ENCODE measurements at regions not wholly inside any gene's neighbourhood (a gene's known extent, or its start where the extent isn't known, plus 50 kb on each side); places are given as distances from the start of the nearest gene placed in this dataset.

GRCh38 chr12:93256256-93256969 lies 121.3 kb upstream of the NUDT4 start:
- Histone ChIP-seq H3K4me3 (no peak overlapping the region), H3K9me2 (replicated peaks; ENCODE audit: insufficient read depth) (no peaks in the 10 kb centered on the region), H2AFZ (no peak overlapping the region), H3K27me3 (no peaks in the 10 kb centered on the region), H3K4me2 (no peak overlapping the region), H4K20me1 (ENCODE audit: insufficient read depth, poor library complexity, severe bottlenecking) (no peaks in the 10 kb centered on the region), H3K9me3 (ENCODE audit: low read depth) (peaks cover 13% of the 10 kb centered on the region), H3K27ac (no peak overlapping the region), H3K79me2 (no peaks in the 10 kb centered on the region), H3K36me3 (replicated peaks; ENCODE audit: insufficient read depth, low read depth) (no peaks in the 10 kb centered on the region), H3K4me1 (ENCODE audit: insufficient read depth) (no peaks in the 10 kb centered on the region)
- no peak for DNase-seq (ENCODE audit: low spot score)
- WGBS (ENCODE audit: low lambda C conversion rate, missing lambda C conversion rate): 85% methylated on average over 2 of the region's 2 CpGs
- TF ChIP-seq EZH2 (IDR thresholded peaks at IDR 0.05; ENCODE audit: borderline replicate concordance) (no peak), CTCF (IDR thresholded peaks at IDR 0.05; ENCODE audit: poor library complexity) (no peak), EZH2phosphoT487 (IDR thresholded peaks at IDR 0.05; ENCODE audit: low read depth, severe bottlenecking, unreplicated experiment) (no peak)

DNA sequence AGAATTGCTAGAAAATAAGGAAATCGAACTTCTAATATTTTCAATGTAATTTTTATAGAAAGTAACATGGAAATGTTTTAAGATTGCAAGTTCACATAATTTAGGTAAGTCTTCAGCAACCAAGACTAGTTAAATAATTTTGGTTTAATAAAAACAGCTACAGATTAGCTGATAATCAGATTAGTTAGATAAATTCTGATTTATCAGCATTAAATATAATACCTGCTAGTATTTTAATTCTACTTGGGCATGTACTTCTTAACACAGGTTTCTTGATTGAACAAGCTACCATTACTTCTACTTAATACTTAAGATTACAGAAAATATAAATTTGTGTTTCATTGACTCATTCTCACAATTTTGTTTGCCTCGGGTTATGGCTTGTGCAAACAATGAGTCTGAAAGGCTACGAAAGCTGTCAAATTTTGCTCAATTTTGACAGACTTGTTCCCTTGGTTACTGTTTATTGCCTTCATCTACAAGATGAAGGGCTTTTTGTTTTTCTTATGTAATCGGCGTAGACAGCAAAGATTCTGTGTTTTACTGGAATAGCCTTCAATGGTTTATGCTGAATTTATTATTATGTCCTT lies 116.1 kb upstream of the NUDT4 start:
- H3K9me3 ChIP-seq (ENCODE audit: low read depth): no peaks in the 10 kb centered on the region
- no peak overlapping the region for H3K4me2 ChIP-seq
- H4K20me1 ChIP-seq (ENCODE audit: insufficient read depth, poor library complexity, severe bottlenecking): no peaks in the 10 kb centered on the region
- no peaks in the 10 kb centered on the region for H3K4me1 ChIP-seq (ENCODE audit: insufficient read depth)
- no peaks in the 10 kb centered on the region for H3K9me2 ChIP-seq (replicated peaks; ENCODE audit: insufficient read depth)
- no peaks in the 10 kb centered on the region for H3K27me3 ChIP-seq
- no peak overlapping the region for H3K4me3 ChIP-seq
- H3K27ac ChIP-seq: no peak overlapping the region
- no peak overlapping the region for H2AFZ ChIP-seq
- TF ChIP-seq EZH2phosphoT487 (IDR thresholded peaks at IDR 0.05; ENCODE audit: low read depth, severe bottlenecking, unreplicated experiment) (no peak), CTCF (IDR thresholded peaks at IDR 0.05; ENCODE audit: poor library complexity) (no peak), EZH2 (IDR thresholded peaks at IDR 0.05; ENCODE audit: borderline replicate concordance) (no peak)
- H3K36me3 ChIP-seq (replicated peaks; ENCODE audit: insufficient read depth, low read depth): no peaks in the 10 kb centered on the region
- H3K79me2 ChIP-seq: no peaks in the 10 kb centered on the region
- DNase-seq (ENCODE audit: low spot score): no peak
- 76% methylated on average over 5 of the region's 5 CpGs for WGBS (ENCODE audit: low lambda C conversion rate, missing lambda C conversion rate)

DNA sequence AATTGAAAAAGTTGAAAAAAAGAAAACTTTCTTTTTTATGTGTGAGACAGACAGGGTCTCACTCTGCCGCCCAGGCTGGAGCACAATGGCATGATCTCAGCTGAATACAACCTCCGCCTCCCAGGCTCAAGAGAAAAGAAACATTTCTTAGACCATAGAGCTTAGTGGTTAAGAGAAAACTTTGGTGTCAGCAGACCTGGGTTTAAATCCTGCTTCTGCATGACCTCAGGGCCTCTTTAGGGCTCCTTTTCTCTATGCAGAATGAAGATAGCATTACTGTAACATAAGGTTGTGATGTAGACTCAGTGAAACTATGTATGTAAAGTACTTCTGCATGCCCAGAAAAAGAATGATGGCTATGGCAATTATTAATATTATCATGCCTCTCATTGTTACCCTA lies 104.7 kb upstream of the NUDT4 start:
- no peaks in the 10 kb centered on the region for H3K36me3 ChIP-seq (replicated peaks; ENCODE audit: insufficient read depth, low read depth)

More for the DNA sequence above, 104.7 kb upstream of the NUDT4 start:
- H3K79me2 ChIP-seq: no peaks in the 10 kb centered on the region
- no peak overlapping the region for H3K4me2 ChIP-seq
- no peak for TF ChIP-seq EZH2 (IDR thresholded peaks at IDR 0.05; ENCODE audit: borderline replicate concordance)
- no peak for TF ChIP-seq CTCF (IDR thresholded peaks at IDR 0.05; ENCODE audit: poor library complexity)
- TF ChIP-seq EZH2phosphoT487 (IDR thresholded peaks at IDR 0.05; ENCODE audit: low read depth, severe bottlenecking, unreplicated experiment): no peak
- WGBS (ENCODE audit: low lambda C conversion rate, missing lambda C conversion rate): 83% methylated on average over 2 of the region's 2 CpGs
- no peaks in the 10 kb centered on the region for H3K9me3 ChIP-seq (ENCODE audit: low read depth)
- H2AFZ ChIP-seq: no peak overlapping the region
- H3K4me3 ChIP-seq: no peak overlapping the region
- H4K20me1 ChIP-seq (ENCODE audit: insufficient read depth, poor library complexity, severe bottlenecking): no peaks in the 10 kb centered on the region
- no peak overlapping the region for H3K27ac ChIP-seq
- no peaks in the 10 kb centered on the region for H3K9me2 ChIP-seq (replicated peaks; ENCODE audit: insufficient read depth)
- no peaks in the 10 kb centered on the region for H3K4me1 ChIP-seq (ENCODE audit: insufficient read depth)
- H3K27me3 ChIP-seq: no peaks in the 10 kb centered on the region
- DNase-seq (ENCODE audit: low spot score): no peak
